H9 (cell line): ENCODE measurements at regions not wholly inside any gene's neighbourhood (a gene's known extent, or its start where the extent isn't known, plus 50 kb on each side); places are given as distances from the start of the nearest gene placed in this dataset.

ENCODE experiments used
- DNase-seq: peaks from one replicate; pipeline ENCODE4 v3.0.0-alpha.2; 2017
- H2AFZ ChIP-seq: one replicate; pipeline ENCODE4 v1.6.1; 2013; ENCODE audit warnings: mild to moderate bottlenecking, low read length, control low read depth, moderate library complexity
- H2AK5ac ChIP-seq: 2 replicates; pipeline ENCODE4 v1.6.1; 2013; ENCODE audit warnings: low read length, control low read depth, mixed read lengths; ENCODE audit not compliant: insufficient read length
- H2BK120ac ChIP-seq: one replicate; pipeline ENCODE4 v1.6.1; 2013; ENCODE audit warnings: low read depth, mild to moderate bottlenecking, low read length, control low read depth, inconsistent platforms; ENCODE audit not compliant: poor library complexity, severe bottlenecking
- H2BK12ac ChIP-seq: 2 replicates; pipeline ENCODE4 v1.6.1; 2013; ENCODE audit warnings: low read length, control low read depth, mixed read lengths, low read depth; ENCODE audit not compliant: insufficient read length
- H2BK15ac ChIP-seq: 2 replicates; pipeline ENCODE4 v1.6.1; 2013; ENCODE audit warnings: low read depth, low read length, control low read depth
- H2BK20ac ChIP-seq: one replicate; pipeline ENCODE4 v1.6.1; 2013; ENCODE audit warnings: low read depth, mild to moderate bottlenecking, low read length, control low read depth, inconsistent platforms; ENCODE audit not compliant: poor library complexity, severe bottlenecking
- H2BK5ac ChIP-seq: 2 replicates; pipeline ENCODE4 v1.6.1; 2013; ENCODE audit warnings: low read length, control low read depth, mixed read lengths; ENCODE audit not compliant: insufficient read length
- H3K14ac ChIP-seq: 2 replicates; pipeline ENCODE4 v1.6.1; 2013; ENCODE audit warnings: low read length, control low read depth; ENCODE audit not compliant: insufficient read depth
- H3K18ac ChIP-seq: 2 replicates; pipeline ENCODE4 v1.6.1; 2013; ENCODE audit warnings: low read depth, mild to moderate bottlenecking, mixed read lengths, low read length, control low read depth; ENCODE audit not compliant: insufficient read length
- H3K23ac ChIP-seq: 2 replicates; pipeline ENCODE4 v1.6.1; 2013; ENCODE audit warnings: low read length, control low read depth, mixed read lengths, low read depth; ENCODE audit not compliant: insufficient read length
- H3K23me2 ChIP-seq: 2 replicates; pipeline ENCODE4 v1.6.1; 2013; ENCODE audit warnings: low read depth, mild to moderate bottlenecking, mixed read lengths, low read length, control low read depth; ENCODE audit not compliant: insufficient read length, poor library complexity, severe bottlenecking
- H3K27ac ChIP-seq: 2 replicates; pipeline ENCODE4 v1.5.1; 2013; ENCODE audit warnings: low read length, control low read depth, mixed read lengths, low read depth; ENCODE audit not compliant: insufficient read length
- H3K27me3 ChIP-seq: 2 replicates; pipeline ENCODE4 v1.6.1; 2013; ENCODE audit warnings: low read length, control low read depth, inconsistent platforms; ENCODE audit not compliant: insufficient read depth
- H3K4ac ChIP-seq: 2 replicates; pipeline ENCODE4 v1.6.1; 2013; ENCODE audit warnings: low read depth, mild to moderate bottlenecking, control low read depth, inconsistent platforms, low read length, moderate library complexity
- H3K4me1 ChIP-seq: 2 replicates; pipeline ENCODE4 v1.6.1; 2013; ENCODE audit warnings: low read length, control low read depth, inconsistent platforms; ENCODE audit not compliant: insufficient read depth
- H3K4me2 ChIP-seq: 2 replicates; pipeline ENCODE4 v1.6.1; 2013; ENCODE audit warnings: low read length, control low read depth, mixed read lengths; ENCODE audit not compliant: insufficient read length, insufficient read depth
- H3K56ac ChIP-seq: 2 replicates; pipeline ENCODE4 v1.6.1; 2013; ENCODE audit warnings: low read depth, mild to moderate bottlenecking, mixed read lengths, low read length, control low read depth; ENCODE audit not compliant: insufficient read length
- H3K79me1 ChIP-seq: 2 replicates; pipeline ENCODE4 v1.6.1; 2013; ENCODE audit warnings: low read depth, mild to moderate bottlenecking, moderate library complexity, low read length, control low read depth, inconsistent platforms; ENCODE audit not compliant: insufficient read depth, poor library complexity, severe bottlenecking
- H3K79me2 ChIP-seq: 2 replicates; pipeline ENCODE4 v1.6.1; 2013; ENCODE audit warnings: low read length, control low read depth, inconsistent platforms; ENCODE audit not compliant: insufficient read depth
- H3K9ac ChIP-seq: 2 replicates; pipeline ENCODE4 v1.6.1; 2013; ENCODE audit warnings: low read length, control low read depth, mixed read lengths; ENCODE audit not compliant: insufficient read length; ENCODE audit errors: extremely low read depth
- H3K9me3 ChIP-seq: one replicate; pipeline ENCODE4 v1.6.1; 2013; ENCODE audit warnings: low read depth, low read length, inconsistent platforms; ENCODE audit not compliant: control insufficient read depth
- H3T11ph ChIP-seq: one replicate; pipeline ENCODE4 v1.6.1; 2013; ENCODE audit warnings: mild to moderate bottlenecking, low read length, control low read depth, inconsistent platforms
- H4K20me1 ChIP-seq: one replicate; pipeline ENCODE4 v1.6.1; 2013; ENCODE audit not compliant: control insufficient read depth, insufficient read length, insufficient read depth
- H4K5ac ChIP-seq: 2 replicates; pipeline ENCODE4 v1.6.1; 2013; ENCODE audit warnings: low read depth, mild to moderate bottlenecking, mixed read lengths, low read length, control low read depth; ENCODE audit not compliant: insufficient read length
- H4K8ac ChIP-seq: replicated peaks from 2 replicates; pipeline ENCODE4 v1.6.1; 2013; ENCODE audit warnings: low read length, control low read depth, mixed read lengths, low read depth; ENCODE audit not compliant: insufficient read length
- H4K91ac ChIP-seq: 2 replicates; pipeline ENCODE4 v1.6.1; 2013; ENCODE audit warnings: low read depth, mild to moderate bottlenecking, moderate library complexity, mixed read lengths, low read length, control low read depth; ENCODE audit not compliant: insufficient read length
- H3K27ac Mint-ChIP-seq, 3 experiments: 2 replicates in 2 of 3; 3 replicates in 1 of 3; pipeline ENCODE4 v1.8.0; 2020 to 2021; ENCODE audit warnings: mixed read lengths in 3 of 3, mild to moderate bottlenecking in 1 of 3, moderate library complexity in 1 of 3
- H3K27me3 Mint-ChIP-seq: 2 replicates; pipeline ENCODE4 v1.8.0; 2021; ENCODE audit warnings: low read depth, mild to moderate bottlenecking, moderate library complexity, mixed read lengths
- H3K36me3 Mint-ChIP-seq, 3 experiments: 2 replicates in 2 of 3; 3 replicates in 1 of 3; pipeline ENCODE4 v1.8.0; 2020 to 2021; ENCODE audit warnings: low read depth in 3 of 3, mixed read lengths in 3 of 3; ENCODE audit not compliant: insufficient read depth in 1 of 3
- H3K4me1 Mint-ChIP-seq, 2 experiments: 2 replicates each; pipeline ENCODE4 v1.8.0; 2020; ENCODE audit warnings: mixed read lengths in 2 of 2
- H3K4me3 Mint-ChIP-seq, 2 experiments: 2 replicates in 1 of 2; 3 replicates in 1 of 2; pipeline ENCODE4 v1.8.0; 2020 to 2021; ENCODE audit warnings: mild to moderate bottlenecking in 2 of 2, mixed read lengths in 2 of 2, moderate library complexity in 1 of 2
- H3K9me3 Mint-ChIP-seq, 2 experiments: 2 replicates in 1 of 2; 3 replicates in 1 of 2; pipeline ENCODE4 v1.8.0; 2020; ENCODE audit warnings: mild to moderate bottlenecking in 2 of 2, mixed read lengths in 2 of 2, moderate library complexity in 1 of 2
- CTCF ChIP-seq: fragments of 200-600 bp; sonication (generic); conservative IDR thresholded peaks from 3 replicates; pipeline ENCODE4 v1.8.0; 2021; ENCODE audit warnings: antibody characterized with exemption, mild to moderate bottlenecking
- WGBS: extraction: QIAGEN DNeasy Blood & Tissue Kit; methylation state at CpG from one replicate; pipeline ENCODE4 v1.1.7; 2013; ENCODE audit warnings: missing lambda C conversion rate, low lambda C conversion rate, mixed read lengths; ENCODE audit not compliant: insufficient read length; ENCODE audit errors: extremely low coverage; 5-methylcytosine and 5-hydroxymethylcytosine counted together

- H2BK5ac ChIP-seq, result no peak overlapping the region
- H4K20me1 ChIP-seq, result no peaks in the 10 kb centered on the region
- Mint-ChIP-seq H3K9me3 (no peaks in the 10 kb centered on the region), H3K27me3 (no peaks in the 10 kb centered on the region), H3K4me1 (peaks cover 28 to 33% of the 10 kb centered on the region in 2 experiments), H3K36me3 (no peaks in the 10 kb centered on the region), H3K27ac (peak overlapping the region in 1 of 3 experiments; percentile 69; a peak in 2 of 7 replicates), H3K4me3 (no peak overlapping the region; a peak in 1 of 5 replicates)
- H3K23ac ChIP-seq, result no peak overlapping the region
- no peaks in the 10 kb centered on the region for H3K9me3 ChIP-seq
- no peak for TF ChIP-seq CTCF
- DNase-seq, result no peak
- no peak overlapping the region for H3T11ph ChIP-seq
- H2BK15ac ChIP-seq, result no peak overlapping the region
- no peak overlapping the region for H2BK120ac ChIP-seq
- no peaks in the 10 kb centered on the region for H3K27me3 ChIP-seq
- H4K5ac ChIP-seq, result no peak overlapping the region
- H3K18ac ChIP-seq, result no peak overlapping the region
- no peak overlapping the region for H3K4ac ChIP-seq
- no peak overlapping the region for H3K4me2 ChIP-seq
- H3K27ac ChIP-seq, result no peak overlapping the region
- no peak overlapping the region for H3K9ac ChIP-seq
- H2BK12ac ChIP-seq, result no peak overlapping the region
- no peak overlapping the region for H2AK5ac ChIP-seq
- no peak overlapping the region for H2BK20ac ChIP-seq
- H3K14ac ChIP-seq, result no peak overlapping the region
- no peak overlapping the region for H4K91ac ChIP-seq
- H4K8ac ChIP-seq, result no peak overlapping the region
- no peaks in the 10 kb centered on the region for H3K23me2 ChIP-seq
- H3K79me1 ChIP-seq, result no peaks in the 10 kb centered on the region
- no CpG with 5 or more reads among the region's 6 CpGs for WGBS
- no peak overlapping the region for H2AFZ ChIP-seq
- no peaks in the 10 kb centered on the region for H3K79me2 ChIP-seq
- H3K56ac ChIP-seq, result no peak overlapping the region
- H3K4me1 ChIP-seq, result peaks cover 10% of the 10 kb centered on the region
Observed at GRCh38 chr2:47620770-47621437, 50.1 kb upstream of the KCNK12 start.
